Forelimb muscle (tissue), 1 donor: ENCODE measurements at regions not wholly inside any gene's neighbourhood (a gene's known extent, or its start where the extent isn't known, plus 50 kb on each side); places are given as distances from the start of the nearest gene placed in this dataset.
"Not testable (repeated sequence)": the region's sequence is repeated elsewhere in the genome, so short reads cannot be mapped to it uniquely, and the experiment has no call there.

ENCODE experiments used
- DNase-seq: peaks from one replicate; pipeline ENCODE4 v3.0.0-alpha.2; 2013; ENCODE audit warnings: low read depth

DNA sequence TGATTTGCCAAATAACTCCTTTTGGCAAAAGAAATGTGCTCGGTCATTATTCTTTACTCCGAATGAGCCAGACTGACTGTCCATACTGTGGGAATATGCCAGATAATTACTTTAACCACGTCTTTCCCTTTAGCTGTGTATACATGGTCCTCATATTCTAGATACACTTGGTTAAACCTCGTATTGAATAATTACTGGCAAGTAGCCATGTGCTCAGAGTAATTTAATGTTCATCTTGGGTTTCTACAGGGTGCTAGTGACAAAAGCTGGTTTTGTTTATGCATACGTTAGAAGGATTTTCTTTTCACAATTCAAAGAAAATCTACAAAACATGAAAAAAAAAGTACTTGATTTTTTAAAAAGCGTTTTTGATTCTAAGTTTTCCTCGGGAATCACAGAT, 540.3 kb downstream of the KCNJ2 start:
- no peak for DNase-seq

DNA sequence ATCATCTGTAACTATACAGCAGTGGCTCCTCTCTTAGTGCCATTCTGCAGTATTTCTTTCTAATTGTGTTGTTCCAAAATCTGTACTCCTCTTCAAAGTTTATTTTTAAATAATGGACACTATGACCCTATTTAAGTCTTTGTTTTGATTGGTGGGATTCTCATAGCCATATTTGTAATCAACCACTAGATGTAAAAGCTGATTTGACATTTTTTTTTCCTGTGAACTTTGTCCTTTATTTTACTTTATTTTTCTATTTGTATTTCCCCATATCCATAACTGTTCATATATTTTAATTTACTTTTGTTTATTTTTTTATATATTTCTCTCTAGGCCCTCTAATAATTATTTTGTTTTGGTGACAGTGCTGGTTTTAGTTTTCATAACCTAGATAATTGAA, 544.4 kb downstream of the KCNJ2 start:
- DNase-seq, result no peak

DNA sequence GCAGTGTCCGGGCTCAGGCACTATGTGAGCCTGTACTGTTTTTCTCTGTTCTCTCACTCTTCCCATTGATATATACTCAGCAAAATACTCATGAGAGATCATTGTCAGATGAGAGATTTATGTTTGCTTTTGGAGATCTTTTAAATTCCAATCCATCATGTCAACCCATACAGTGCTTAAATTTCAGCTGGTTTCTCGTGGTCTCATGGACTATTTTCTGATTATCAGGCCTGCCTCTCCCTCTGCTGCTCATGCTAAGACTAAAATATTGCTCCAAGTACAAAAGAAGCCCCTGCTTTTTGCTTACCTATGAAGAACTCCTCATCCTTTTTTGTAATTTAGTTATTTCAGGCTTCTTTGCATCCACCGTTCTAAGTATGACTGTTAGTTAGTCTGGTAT, 547.2 kb downstream of the KCNJ2 start:
- DNase-seq, result no peak

DNA sequence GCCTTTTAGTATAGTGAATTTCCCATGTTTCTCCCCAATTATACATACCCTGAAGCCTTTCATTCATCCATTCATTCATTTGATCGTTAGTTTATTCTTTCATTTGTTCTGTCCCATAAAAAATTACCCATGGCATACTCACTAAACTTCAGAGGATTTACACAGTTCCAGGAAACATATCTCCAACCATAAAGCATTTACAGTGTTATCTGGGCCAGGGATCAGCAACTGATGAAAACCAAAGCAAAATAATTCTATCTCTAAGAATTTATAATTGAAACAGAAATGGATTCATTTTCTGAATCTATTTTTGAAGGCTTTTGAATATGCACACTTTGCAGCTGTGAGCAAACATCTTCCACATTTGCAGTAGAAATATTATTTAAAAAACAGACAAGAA, 547.7 kb downstream of the KCNJ2 start:
- no peak for DNase-seq

DNA sequence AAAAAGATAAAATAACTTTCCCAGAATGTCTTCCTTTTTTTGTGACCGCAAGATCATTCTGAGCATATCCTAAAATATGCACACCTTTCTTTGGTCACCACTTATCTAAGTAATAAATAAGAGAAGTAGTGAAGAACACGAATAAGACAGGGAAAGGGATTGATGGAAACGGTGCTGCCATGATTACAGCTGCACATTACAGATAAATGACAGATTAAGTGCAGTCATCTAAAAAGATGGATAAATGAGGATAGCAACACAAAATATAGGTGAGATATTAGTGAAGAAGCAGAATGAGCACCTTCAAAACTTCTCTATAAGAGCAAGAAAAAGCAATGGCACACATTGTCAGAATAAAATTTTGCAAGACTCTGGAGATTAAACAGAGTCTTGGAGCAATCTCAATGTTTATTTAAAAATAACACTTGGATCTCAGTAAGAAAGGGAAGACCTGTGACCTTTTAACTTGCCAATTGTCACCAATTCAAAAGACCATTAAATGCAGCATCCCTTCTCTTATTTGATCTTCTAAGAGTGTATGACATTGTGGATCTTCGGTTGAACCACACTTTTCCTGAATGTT, 567.1 kb downstream of the KCNJ2 start:
- no peak for DNase-seq

DNA sequence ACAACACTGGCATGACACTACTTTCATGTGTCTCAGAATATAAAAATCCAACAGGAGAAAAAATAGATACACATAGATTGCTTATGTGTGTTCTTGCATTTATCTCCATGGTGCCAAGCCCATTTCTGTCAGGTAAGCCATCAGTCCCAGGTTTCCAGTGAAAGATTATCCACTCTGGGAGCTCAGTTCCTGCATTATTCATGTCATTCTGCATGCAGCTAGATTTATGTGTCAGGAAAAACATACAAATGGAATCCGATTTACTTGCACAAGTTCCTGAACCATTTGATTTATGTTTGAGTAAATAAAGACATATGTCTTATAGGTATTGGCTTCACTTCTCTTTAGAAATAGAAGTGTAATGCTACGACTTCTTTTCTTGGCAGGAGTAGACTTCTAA, 569.7 kb downstream of the KCNJ2 start:
- no peak for DNase-seq

DNA sequence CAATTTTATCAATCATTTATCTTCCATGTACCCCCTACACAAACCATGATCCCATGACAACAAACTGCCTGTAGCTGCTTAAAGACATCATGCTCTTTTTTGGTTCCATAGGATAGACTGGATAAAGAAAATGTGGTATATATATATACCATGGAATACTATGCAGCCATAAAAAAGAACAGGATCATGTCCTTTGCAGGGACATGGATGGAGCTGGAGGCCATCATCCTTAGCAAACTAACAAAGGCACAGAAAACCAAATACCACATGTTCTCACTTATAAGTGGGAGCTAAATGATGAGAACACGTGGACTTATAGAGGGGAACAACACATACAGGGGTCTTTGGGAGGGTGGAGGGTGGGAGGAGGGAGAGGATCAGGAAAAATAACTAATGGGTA, 577.2 kb downstream of the KCNJ2 start:
- not testable (repeated sequence) for DNase-seq

DNA sequence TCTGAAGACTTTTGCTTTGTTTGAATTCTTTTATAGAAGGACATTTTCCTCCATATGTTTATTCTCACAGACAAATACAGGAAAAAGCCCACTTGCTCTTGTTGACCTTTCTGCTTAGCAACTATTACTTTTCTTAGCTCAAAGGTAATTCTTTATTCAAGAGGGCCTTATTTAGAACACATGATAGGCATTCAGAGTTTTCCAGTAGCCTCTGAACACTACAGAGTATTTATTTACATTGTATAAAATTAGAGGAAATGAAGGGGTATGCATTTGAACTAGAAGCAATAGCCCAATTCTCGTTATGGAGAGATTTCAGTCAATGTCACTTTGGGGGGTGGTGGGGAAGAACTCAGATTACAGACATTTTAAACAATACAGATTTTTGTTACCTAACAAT, 581.7 kb downstream of the KCNJ2 start:
- no peak for DNase-seq

DNA sequence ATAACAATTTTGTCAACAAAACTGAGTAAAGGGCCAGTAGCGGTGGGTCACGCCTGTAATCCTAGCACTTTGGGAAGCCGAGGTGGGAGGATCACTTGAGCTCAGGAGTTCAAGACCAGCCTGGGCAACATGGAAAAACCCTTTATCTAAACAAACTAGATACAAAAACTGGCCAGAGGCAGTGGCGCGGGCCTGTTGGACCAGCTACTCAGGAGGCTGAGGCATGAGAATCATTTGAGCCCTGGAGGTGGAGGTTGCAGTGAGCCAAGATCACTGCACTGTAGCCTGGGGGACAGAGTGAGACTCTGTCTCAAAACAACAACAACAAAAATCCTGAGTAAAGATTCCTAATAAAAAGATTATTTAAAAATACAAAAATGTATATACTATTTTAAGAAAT, 583.1 kb downstream of the KCNJ2 start:
- DNase-seq, result not testable (repeated sequence)

DNA sequence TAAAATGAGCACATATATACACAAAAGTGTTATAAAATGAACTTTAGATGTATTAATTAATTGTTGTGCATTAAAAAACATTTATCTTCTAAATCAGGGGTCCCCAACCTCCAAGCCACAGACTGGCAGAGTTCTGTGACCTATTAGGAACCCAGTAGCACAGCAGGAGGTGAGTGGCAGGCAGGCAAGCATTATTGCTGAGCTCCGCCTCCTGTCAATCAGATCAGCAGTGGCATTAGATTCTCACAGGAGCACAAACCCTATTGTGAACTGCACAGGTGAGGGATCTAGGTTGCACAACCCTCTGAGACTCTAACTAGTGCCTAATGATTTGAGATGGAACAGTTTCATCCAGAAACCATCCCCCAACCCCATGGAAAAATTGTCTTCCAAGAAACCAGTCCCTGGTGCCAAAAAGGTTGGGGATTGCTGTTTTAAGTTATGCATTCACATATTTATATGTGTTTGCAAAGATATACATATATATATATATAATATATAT, 583.7 kb downstream of the KCNJ2 start:
- DNase-seq, result no peak

DNA sequence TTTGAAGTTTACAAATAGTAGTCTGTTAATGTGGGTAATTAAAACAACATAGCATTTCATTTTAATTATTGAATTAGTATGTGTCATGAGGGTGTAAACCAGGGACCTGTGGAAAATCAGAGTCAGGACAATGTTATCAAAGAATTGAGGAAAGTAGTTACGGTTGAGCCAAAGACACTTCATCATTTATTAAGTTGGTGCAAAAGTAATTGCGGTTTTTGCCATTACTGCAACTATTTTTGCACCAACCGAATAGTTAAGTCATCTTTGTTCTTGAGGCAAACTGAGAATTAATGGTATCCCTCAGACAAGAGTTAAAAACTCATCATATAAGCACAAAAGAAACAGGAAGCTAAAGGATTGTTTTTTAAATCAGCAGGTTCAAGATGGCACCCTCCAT, 593.7 kb downstream of the KCNJ2 start:
- DNase-seq, result no peak

DNA sequence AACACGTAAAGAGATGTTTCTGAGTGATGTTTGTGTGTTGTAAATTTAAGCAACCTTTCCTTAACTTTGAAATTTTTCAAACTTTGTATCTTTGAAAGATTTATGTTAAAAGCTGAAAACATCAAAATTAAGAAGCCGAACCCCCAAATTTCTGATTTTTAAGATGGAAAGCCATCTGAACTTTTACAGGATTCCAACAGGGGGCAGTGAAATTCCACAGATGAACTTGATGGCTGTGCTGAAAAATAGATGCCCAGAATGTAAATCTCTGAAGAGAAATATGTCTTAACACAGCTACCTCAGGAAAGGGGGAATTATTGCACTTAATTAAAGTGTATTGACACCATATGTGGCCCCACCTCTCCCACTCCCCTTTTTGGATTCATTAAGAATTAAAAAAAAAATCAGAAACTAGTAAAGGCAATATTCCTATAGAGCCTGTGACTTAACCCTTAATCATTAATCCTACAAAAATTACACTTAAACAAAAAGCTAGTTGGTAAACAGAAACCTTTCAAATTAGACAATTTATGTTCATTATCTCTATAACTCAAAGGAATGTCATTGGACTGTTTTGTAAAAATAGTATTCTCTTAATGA, 597.9 kb downstream of the KCNJ2 start:
- no peak for DNase-seq

DNA sequence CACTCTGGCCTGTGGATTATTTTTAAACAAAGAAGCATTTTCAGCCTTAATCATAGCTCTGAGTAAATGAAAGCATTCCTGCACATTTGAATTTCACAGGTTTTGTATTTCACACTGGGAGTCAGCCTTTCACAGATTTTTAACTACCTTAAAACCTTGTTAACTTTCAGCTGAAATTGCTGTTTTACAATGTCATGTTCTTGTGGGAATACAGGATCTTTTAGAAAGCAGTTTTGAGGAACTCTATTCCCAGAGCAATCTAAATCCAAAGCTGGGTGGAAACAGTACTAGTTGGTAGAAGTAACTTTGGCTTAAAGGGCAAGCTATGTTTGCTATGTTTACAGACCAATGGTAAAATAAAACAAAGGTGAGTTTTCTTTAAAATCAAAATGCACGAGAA, 600.6 kb downstream of the KCNJ2 start:
- DNase-seq, result no peak

DNA sequence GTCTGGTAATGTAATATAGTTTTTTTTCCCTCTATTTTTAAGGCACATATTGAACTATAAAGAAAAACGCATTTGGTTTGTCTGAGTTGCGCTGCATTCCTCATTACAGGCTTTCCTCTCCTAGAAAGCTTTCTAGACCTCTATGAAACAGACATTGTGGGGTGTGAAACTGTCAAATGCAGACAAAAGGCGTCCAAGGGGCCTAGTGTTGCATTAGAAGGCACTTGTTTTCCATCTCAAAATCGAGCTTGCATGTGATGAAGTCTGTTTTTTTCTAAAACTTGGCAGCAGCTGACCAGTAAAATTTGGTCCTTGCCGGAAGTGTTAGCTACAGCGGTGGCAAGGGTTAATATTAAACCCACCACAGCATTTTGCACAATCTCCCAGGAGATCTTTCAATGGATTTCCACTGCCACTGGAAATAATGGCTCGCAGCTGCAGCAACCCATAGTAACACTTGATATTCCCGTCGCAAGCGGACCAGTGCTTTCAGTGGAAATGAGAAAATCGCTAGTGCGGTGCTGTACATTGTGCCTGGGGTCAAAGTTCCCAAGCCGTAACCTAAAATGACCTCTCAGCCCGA, 602.6 kb downstream of the KCNJ2 start:
- no peak for DNase-seq

DNA sequence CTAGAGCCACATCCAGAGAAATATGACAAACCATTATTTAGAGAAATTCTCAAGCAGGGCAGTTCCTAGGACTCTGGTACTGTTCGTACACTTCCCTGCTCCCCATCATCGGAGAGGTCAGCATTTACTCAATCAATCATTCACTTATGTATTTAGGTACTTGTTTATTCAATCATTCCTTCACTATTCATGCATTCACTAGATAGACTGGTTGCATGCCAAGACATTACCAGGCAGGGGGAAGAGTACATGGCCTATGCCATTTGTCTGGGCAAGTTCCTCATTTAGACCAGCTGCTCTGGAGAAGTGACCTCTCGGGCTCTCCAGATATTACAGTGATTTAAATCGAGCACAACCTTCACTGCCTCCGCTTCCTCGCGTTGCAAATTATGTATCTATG, 603.4 kb downstream of the KCNJ2 start:
- no peak for DNase-seq

DNA sequence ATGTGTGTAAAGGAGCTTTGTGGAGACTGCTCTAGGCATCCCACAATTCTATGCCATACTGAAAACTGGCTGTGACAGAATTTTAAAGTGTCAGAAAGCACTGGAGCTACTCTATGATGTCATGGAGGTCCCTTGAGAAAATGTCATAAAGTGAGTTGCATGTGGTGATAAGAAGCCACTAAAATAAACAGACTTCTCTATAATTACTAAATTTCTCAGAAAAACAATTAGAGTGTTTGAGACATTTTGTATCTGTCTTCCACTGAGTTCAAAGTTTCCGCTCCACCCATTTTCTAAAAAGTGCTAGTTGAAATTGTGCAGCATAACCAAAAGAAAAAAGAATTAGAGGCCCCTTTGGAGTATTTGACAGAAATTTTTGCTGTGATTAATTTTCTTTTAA, 603.9 kb downstream of the KCNJ2 start:
- no peak for DNase-seq

DNA sequence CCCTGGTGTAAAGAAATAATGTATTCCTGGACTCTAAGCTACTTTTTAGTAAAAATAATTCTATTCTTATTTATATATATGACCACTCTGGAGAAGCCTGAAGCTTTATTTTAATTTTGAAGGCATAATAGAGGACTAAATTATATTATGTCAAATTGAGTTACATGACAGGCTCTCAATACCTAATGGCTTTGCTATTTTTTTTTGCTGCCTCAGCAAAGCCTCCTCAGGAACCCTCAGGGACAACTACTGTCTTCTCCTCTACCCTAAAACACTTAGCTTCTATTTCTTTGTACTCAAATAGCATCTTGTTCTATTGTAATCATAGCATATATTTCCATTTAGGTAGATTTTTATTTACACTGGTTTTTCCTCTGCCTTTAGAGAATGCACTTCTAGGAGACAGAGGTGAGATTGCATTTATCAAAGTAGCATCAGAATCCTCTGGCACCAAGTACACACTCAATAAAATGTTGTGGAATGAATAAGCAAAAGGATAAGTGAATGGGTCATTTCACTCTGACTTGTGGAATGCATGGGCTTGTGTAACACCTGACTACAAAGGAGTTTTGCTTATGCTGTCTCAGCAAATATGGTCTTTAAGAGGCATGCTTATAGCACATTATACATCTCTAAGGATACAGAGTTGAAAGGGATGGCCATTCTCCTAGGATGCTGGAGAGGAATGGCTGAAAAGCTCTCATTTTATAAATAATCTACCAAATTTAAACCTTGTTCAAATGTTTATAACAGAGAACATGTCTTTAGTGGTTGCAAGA, 605.2 kb downstream of the KCNJ2 start:
- no peak for DNase-seq

DNA sequence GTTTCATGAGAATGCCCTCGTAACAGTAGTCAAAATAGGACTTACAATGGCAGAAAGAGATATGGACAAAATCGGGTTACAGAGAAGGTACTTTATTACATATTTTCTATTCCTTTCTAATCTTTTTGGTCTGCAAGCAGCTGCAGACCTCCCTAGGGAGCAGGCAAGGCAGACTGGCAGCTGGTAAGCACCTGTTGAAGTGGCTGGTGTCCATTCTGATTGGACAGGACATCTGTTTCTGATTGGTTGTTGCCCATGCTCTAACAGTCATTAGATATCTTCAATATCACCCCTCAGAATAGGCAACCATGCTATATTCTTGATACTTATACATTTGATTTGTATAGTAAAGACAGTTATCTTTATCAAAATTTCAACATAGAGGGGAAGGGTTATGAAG, 606.3 kb downstream of the KCNJ2 start:
- no peak for DNase-seq

DNA sequence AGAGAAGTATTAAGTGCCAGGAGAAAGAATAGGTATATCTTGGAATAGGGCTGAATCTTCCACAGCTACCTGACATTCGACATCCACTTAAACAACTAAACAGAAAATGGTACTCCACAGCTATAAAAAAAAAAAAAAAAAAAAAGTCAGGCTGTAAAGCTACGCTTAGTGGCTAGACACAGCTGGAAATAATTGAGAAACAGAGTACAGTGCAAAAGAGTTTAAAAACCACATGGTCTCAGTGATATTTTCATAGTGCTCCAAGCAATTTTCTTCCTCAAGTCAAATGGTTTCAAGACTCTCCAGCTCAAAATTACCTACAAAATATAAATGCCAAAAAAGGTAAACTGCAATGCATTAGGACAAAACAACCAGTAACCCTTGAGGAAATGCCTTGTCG, 607.1 kb downstream of the KCNJ2 start:
- DNase-seq, result no peak

DNA sequence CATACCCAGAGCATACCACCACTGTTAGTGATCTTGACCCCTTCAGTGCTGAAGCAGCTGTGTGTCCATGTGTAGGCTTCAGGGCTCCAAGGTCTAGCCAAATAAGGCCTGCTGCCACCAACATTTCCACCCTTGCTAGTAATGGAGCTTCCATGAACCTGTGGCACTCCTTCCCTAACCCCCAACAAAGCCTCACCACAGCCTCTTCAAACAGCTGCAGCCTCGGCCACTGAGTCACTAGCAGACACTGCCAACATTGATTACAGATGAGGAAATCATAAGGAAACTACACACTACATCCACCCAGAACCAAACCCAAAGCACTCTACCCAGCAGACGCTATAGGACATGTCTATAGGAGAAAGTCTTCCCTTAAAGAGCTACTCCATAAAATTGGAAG, 610.7 kb downstream of the KCNJ2 start:
- DNase-seq, result no peak

DNA sequence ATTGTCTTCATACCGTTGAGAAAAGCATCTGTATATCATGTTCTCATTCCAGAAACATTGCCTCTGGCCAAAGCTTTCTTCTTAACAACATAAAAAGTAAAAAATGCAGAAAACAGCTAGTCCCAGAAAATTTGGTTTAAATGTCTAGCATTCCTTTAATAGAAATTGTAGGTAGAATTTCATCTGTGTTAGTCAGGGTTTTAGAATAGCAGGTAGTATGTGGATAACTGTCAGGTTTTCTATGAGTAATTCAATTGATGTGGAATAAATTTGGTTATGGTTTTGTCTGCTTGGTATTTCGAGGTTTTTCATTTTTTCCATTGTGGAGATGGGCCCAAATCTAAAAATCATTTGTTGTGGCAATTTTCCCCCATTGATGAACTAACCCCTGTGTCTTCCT, 616.7 kb downstream of the KCNJ2 start:
- no peak for DNase-seq

DNA sequence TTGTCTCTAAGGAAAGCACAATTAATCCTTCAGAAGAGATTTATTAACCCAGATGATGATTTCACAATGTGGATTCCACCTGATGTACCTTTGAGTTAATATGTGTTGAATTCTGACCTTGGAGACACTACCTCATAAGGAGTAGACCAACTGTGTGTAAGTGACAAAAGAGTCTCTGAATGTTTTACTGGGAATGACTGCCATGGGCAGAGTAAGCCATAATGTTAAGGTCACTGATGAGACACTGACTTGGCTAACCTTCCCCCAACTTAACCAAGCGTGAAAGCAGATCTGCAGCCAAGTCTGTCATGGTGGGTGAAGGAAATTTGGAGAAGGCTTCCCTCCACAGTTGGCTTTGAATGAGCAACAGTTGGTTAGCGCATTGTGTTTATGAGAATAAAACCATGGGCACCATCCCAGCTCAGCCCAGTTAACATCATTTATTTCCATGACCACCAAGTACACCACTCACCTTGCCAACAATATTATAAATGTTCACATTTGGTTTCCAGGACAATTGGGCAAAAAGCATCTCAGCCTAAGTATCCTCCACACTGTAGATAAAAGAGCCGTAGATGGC, 618.5 kb downstream of the KCNJ2 start:
- DNase-seq, result peak; percentile 11
